ENCODE measurements at regions not wholly inside any gene's neighbourhood (a gene's known extent, or its start where the extent isn't known, plus 50 kb on each side); places are given as distances from the start of the nearest gene placed in this dataset.

DNA sequence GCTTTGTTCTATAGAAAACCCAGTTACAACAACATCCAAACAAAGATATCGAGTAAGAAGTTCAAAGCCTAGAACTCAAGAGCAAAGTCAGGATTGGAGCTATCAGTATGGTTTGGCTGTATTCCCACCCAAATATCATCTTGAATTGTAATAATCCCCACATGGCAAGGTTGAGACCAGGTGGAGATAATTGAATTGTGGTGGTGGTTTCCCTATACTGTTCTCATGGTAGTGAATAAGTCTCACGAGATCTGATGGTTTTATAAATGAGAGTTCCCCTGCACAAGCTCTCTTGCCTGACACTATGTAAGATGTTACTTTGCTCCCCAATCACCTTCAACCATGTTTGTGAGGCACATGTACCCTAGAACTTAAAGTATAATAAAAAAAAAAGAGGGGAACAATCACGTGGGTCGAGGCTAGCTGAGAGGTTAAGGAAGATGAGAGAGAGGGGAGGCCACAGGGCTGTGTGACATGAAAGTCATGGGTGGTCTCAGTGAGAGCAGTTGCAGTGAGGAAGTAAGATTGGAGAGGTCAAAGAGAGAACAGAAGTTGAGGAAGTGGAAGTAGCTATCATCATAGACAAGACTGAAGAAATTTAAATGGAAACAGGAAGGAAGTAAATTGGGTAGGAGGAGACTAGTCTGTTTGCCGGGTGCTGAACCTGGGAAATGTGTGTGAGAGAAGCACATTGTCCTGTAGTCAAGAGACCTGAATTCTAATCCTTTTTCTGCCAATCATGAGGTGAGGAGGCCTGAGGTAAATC lies 80.1 kb upstream of the CD44 start:
- H3K79me1 ChIP-seq (ENCODE audit: low read depth, low read length) = no peaks in the 10 kb centered on the region
- no CpG with 5 or more reads among the region's 5 CpGs for WGBS, 2 donors (ENCODE audit: extremely low coverage in 2 of 2, insufficient read length in 2 of 2, insufficient replicate concordance in 1 of 2)
- no peak overlapping the region for H3K4me3 ChIP-seq (ENCODE audit: low read length in 2 of 2)

DNA sequence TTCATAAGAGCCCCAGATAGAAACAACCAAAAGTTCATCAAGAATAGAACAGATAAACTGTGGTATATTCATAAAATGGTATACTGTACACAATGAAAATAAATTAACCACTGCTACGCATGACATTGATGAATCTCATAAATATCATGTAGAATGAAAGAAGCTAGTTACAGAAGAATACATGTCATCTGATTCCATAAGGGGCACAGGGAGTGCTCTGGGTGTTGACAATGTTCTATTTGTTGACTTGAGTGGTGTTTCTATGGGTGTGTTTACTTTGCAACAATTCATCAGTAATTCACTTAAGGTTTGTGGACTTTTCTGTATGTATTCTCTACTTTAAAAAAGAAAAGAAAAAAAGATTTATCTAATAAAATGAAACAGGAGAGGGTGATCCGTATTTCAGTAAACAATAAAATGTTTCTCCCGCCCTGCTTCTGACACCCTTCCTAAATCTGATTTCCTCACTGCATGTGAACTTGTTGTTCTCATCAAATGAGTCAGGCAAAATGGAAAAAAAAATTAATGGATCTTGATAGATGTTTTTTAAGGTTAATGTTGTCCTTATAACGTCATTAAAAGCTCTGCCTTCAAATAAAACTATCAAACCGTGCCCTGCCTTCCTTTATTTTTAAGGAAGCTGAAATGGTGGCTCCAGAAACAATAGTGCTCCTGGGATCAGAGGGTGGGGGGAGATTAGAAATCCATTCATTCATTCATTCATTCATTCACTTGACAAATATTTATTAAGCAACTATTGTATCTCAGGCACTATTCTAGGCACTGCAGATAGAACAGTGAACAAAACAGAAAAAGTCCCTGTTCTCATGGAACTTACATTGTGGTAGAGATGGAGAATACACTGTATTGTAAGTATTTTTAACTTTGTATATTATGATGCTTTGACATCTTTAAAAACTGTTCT lies 77.2 kb upstream of the CD44 start:
- Histone ChIP-seq H3K36me3 (replicated peaks in 1 of 2; ENCODE audit: control insufficient read depth in 2 of 2, insufficient read depth in 2 of 2, low read length in 2 of 2) (no peaks in the 10 kb centered on the region), H3K79me1 (ENCODE audit: low read depth, low read length) (no peaks in the 10 kb centered on the region), H3K18ac (ENCODE audit: low read length) (no peak overlapping the region), H3K27me3 (ENCODE audit: control insufficient read depth in 3 of 3, insufficient read depth in 3 of 3, low read depth in 1 of 3, low read length in 3 of 3) (no peaks in the 10 kb centered on the region), H3K9me3 (replicated peaks in 1 of 2; ENCODE audit: control insufficient read depth in 2 of 2, insufficient read depth in 1 of 2, low read depth in 1 of 2, low read length in 2 of 2) (peaks cover 0 to 1% of the 10 kb centered on the region in 2 donors), H2BK5ac (ENCODE audit: low read length) (no peak overlapping the region), H2AK5ac (ENCODE audit: low read depth, low read length) (no peak overlapping the region), H3K27ac (replicated peaks; ENCODE audit: low read length) (no peak overlapping the region), H2BK15ac (ENCODE audit: low read length) (no peak overlapping the region), H3K4ac (ENCODE audit: low read length) (no peak overlapping the region), H3K9ac (ENCODE audit: low read depth, low read length, poor library complexity) (no peak overlapping the region), H2BK12ac (ENCODE audit: low read length) (no peak overlapping the region), H2AFZ (ENCODE audit: low read length) (no peak overlapping the region), H3K4me3 (ENCODE audit: low read length in 2 of 2) (no peak overlapping the region), H3K14ac (ENCODE audit: low read length) (no peak overlapping the region), H4K91ac (ENCODE audit: low read depth, low read length, poor library complexity) (no peak overlapping the region), H2BK120ac (ENCODE audit: low read depth, low read length) (no peak overlapping the region), H4K8ac (ENCODE audit: low read depth, low read length) (no peak overlapping the region), H3K4me1 (ENCODE audit: control insufficient read depth in 2 of 2, insufficient read depth in 1 of 2, low read depth in 1 of 2, low read length in 2 of 2) (no peaks in the 10 kb centered on the region), H3K23ac (ENCODE audit: low read depth, low read length, poor library complexity) (no peak overlapping the region), H3K4me2 (ENCODE audit: insufficient read depth, low read length, poor library complexity, severe bottlenecking) (no peak overlapping the region)
- no CpG with 5 or more reads among the region's 5 CpGs for WGBS, 2 donors (ENCODE audit: extremely low coverage in 2 of 2, insufficient read length in 2 of 2, insufficient replicate concordance in 1 of 2)
- no peak for DNase-seq (ENCODE audit: low spot score)

More for the DNA sequence above, 80.1 kb upstream of the CD44 start:
- H2BK12ac ChIP-seq (ENCODE audit: low read length) = no peak overlapping the region
- no peak overlapping the region for H3K4ac ChIP-seq (ENCODE audit: low read length)
- no peak overlapping the region for H3K23ac ChIP-seq (ENCODE audit: low read depth, low read length, poor library complexity)
- no peak overlapping the region for H3K4me2 ChIP-seq (ENCODE audit: insufficient read depth, low read length, poor library complexity, severe bottlenecking)
- no peak for DNase-seq (ENCODE audit: low spot score)
- no peak overlapping the region for H2BK120ac ChIP-seq (ENCODE audit: low read depth, low read length)
- no peaks in the 10 kb centered on the region for H3K27me3 ChIP-seq (ENCODE audit: control insufficient read depth in 3 of 3, insufficient read depth in 3 of 3, low read depth in 1 of 3, low read length in 3 of 3)
- H3K14ac ChIP-seq (ENCODE audit: low read length) = no peak overlapping the region
- no peak overlapping the region for H3K18ac ChIP-seq (ENCODE audit: low read length)
- no peak overlapping the region for H3K27ac ChIP-seq (replicated peaks; ENCODE audit: low read length)
- no peak overlapping the region for H4K91ac ChIP-seq (ENCODE audit: low read depth, low read length, poor library complexity)
- no peak overlapping the region for H2AK5ac ChIP-seq (ENCODE audit: low read depth, low read length)
- H2BK5ac ChIP-seq (ENCODE audit: low read length) = no peak overlapping the region
- no peaks in the 10 kb centered on the region for H3K4me1 ChIP-seq (ENCODE audit: control insufficient read depth in 2 of 2, insufficient read depth in 1 of 2, low read depth in 1 of 2, low read length in 2 of 2)
- H3K9me3 ChIP-seq (replicated peaks in 1 of 2; ENCODE audit: control insufficient read depth in 2 of 2, insufficient read depth in 1 of 2, low read depth in 1 of 2, low read length in 2 of 2) = peaks cover 0 to 1% of the 10 kb centered on the region in 2 donors
- H3K36me3 ChIP-seq (replicated peaks in 1 of 2; ENCODE audit: control insufficient read depth in 2 of 2, insufficient read depth in 2 of 2, low read length in 2 of 2) = no peaks in the 10 kb centered on the region
- H2AFZ ChIP-seq (ENCODE audit: low read length) = no peak overlapping the region
- no peak overlapping the region for H2BK15ac ChIP-seq (ENCODE audit: low read length)
- no peak overlapping the region for H3K9ac ChIP-seq (ENCODE audit: low read depth, low read length, poor library complexity)
- H4K8ac ChIP-seq (ENCODE audit: low read depth, low read length) = no peak overlapping the region

DNA sequence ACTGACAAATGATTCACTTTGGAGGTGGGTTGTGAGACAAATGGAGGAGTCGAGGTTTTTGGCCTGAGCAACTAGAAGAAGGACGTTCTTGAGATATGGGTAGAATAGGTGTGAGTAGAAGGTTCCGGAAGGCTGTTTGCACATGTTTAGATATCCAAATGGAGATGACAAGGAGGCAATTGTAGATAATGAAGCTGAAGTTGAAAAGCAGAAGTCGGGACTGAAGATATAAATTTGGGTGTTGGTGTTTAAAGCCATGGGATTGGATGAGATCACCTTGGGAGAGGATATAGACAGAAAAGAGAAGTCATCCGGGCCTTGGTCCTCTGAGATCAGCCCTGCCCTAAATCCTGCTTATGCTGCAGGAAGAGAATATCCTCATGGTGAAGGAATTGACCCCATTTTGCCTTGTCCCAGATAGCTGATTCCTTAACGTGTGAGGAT lies 75.5 kb upstream of the CD44 start:
- H3K9ac ChIP-seq (ENCODE audit: low read depth, low read length, poor library complexity) = no peak overlapping the region
- DNase-seq (ENCODE audit: low spot score) = no peak
- WGBS, 2 donors (ENCODE audit: extremely low coverage in 2 of 2, insufficient read length in 2 of 2, insufficient replicate concordance in 1 of 2) = 100% methylated on average over 1 of the region's 6 CpGs; no CpG with 5 or more reads in 1 of the 2 donors

More for the DNA sequence above, 75.5 kb upstream of the CD44 start:
- no peak overlapping the region for H3K14ac ChIP-seq (ENCODE audit: low read length)
- H3K4me2 ChIP-seq (ENCODE audit: insufficient read depth, low read length, poor library complexity, severe bottlenecking) = no peak overlapping the region
- no peak overlapping the region for H4K91ac ChIP-seq (ENCODE audit: low read depth, low read length, poor library complexity)
- no peak overlapping the region for H4K8ac ChIP-seq (ENCODE audit: low read depth, low read length)
- no peak overlapping the region for H3K4me3 ChIP-seq (ENCODE audit: low read length in 2 of 2)
- H2BK12ac ChIP-seq (ENCODE audit: low read length) = no peak overlapping the region
- H3K36me3 ChIP-seq (replicated peaks in 1 of 2; ENCODE audit: control insufficient read depth in 2 of 2, insufficient read depth in 2 of 2, low read length in 2 of 2) = no peaks in the 10 kb centered on the region
- H3K23ac ChIP-seq (ENCODE audit: low read depth, low read length, poor library complexity) = no peak overlapping the region
- H3K27ac ChIP-seq (replicated peaks; ENCODE audit: low read length) = no peak overlapping the region
- no peaks in the 10 kb centered on the region for H3K4me1 ChIP-seq (ENCODE audit: control insufficient read depth in 2 of 2, insufficient read depth in 1 of 2, low read depth in 1 of 2, low read length in 2 of 2)
- no peaks in the 10 kb centered on the region for H3K27me3 ChIP-seq (ENCODE audit: control insufficient read depth in 3 of 3, insufficient read depth in 3 of 3, low read depth in 1 of 3, low read length in 3 of 3)
- no peaks in the 10 kb centered on the region for H3K9me3 ChIP-seq (replicated peaks in 1 of 2; ENCODE audit: control insufficient read depth in 2 of 2, insufficient read depth in 1 of 2, low read depth in 1 of 2, low read length in 2 of 2)
- no peak overlapping the region for H2BK15ac ChIP-seq (ENCODE audit: low read length)
- H2AK5ac ChIP-seq (ENCODE audit: low read depth, low read length) = no peak overlapping the region
- no peak overlapping the region for H2AFZ ChIP-seq (ENCODE audit: low read length)
- no peaks in the 10 kb centered on the region for H3K79me1 ChIP-seq (ENCODE audit: low read depth, low read length)
- no peak overlapping the region for H3K18ac ChIP-seq (ENCODE audit: low read length)
- no peak overlapping the region for H3K4ac ChIP-seq (ENCODE audit: low read length)
- H2BK120ac ChIP-seq (ENCODE audit: low read depth, low read length) = no peak overlapping the region
- no peak overlapping the region for H2BK5ac ChIP-seq (ENCODE audit: low read length)
